PFSK-1 (cell line): ENCODE measurements at regions not wholly inside any gene's neighbourhood (a gene's known extent, or its start where the extent isn't known, plus 50 kb on each side); places are given as distances from the start of the nearest gene placed in this dataset.

Experiments
- FOXP2 ChIP-seq: optimal IDR thresholded peaks from 2 replicates; pipeline ENCODE3; 2011; ENCODE audit warnings: borderline replicate concordance, control low read depth, inconsistent platforms; ENCODE audit not compliant: insufficient read depth; ENCODE audit errors: extremely low read length, extremely low read depth
- POLR2AphosphoS5 ChIP-seq: IDR thresholded peaks from 2 replicates; pipeline ENCODE4 v1.6.1; 2012; ENCODE audit warnings: low read depth, mild to moderate bottlenecking, control low read depth, low read length, moderate library complexity
- REST ChIP-seq, 2 experiments: IDR thresholded peaks; 2 replicates each; pipeline versions ENCODE4 v1.6.1 to v1.8.0; 2011 to 2012; ENCODE audit warnings: low read depth in 2 of 2, low read length in 2 of 2, control low read depth in 1 of 2, inconsistent platforms in 1 of 2, mild to moderate bottlenecking in 1 of 2, moderate library complexity in 1 of 2; ENCODE audit not compliant: insufficient read depth in 1 of 2
- SIN3A ChIP-seq: IDR thresholded peaks from 2 replicates; pipeline ENCODE4 v1.6.1; 2012; ENCODE audit warnings: mild to moderate bottlenecking, low read length, moderate library complexity, borderline replicate concordance; ENCODE audit not compliant: insufficient read depth
- TAF1 ChIP-seq: IDR thresholded peaks from 2 replicates; pipeline ENCODE4 v1.6.1; 2012; ENCODE audit warnings: low read length, control low read depth, borderline replicate concordance; ENCODE audit not compliant: insufficient read depth

- TF ChIP-seq POLR2AphosphoS5: no peak
- no peak for TF ChIP-seq REST (IDR thresholded peaks at IDR 0.05; ENCODE audit: insufficient read depth in 1 of 2, low read depth in 2 of 2, low read length in 2 of 2)
- TF ChIP-seq SIN3A: no peak
These were observed 330.4 kb upstream of the PROK2 start for GRCh38 chr3:72115307-72115706.

- TF ChIP-seq POLR2AphosphoS5 (no peak), SIN3A (no peak), TAF1 (no peak), FOXP2 (no peak), REST (IDR thresholded peaks at IDR 0.05; ENCODE audit: insufficient read depth in 1 of 2, low read depth in 2 of 2, low read length in 2 of 2) (no peak)
These were observed 329.8 kb upstream of the PROK2 start for GRCh38 chr3:72114773-72115172.

GRCh38 chr3:72113964-72114363, 329.0 kb upstream of the PROK2 start:
- no peak for TF ChIP-seq SIN3A
- TF ChIP-seq REST (IDR thresholded peaks at IDR 0.05; ENCODE audit: insufficient read depth in 1 of 2, low read depth in 2 of 2, low read length in 2 of 2): no peak
- TF ChIP-seq POLR2AphosphoS5: no peak
- TF ChIP-seq TAF1: no peak
- no peak for TF ChIP-seq FOXP2

- TF ChIP-seq FOXP2 (no peak), POLR2AphosphoS5 (no peak), REST (IDR thresholded peaks at IDR 0.05; ENCODE audit: insufficient read depth in 1 of 2, low read depth in 2 of 2, low read length in 2 of 2) (no peak), SIN3A (no peak), TAF1 (no peak)
These were observed 328.6 kb upstream of the PROK2 start for GRCh38 chr3:72113564-72113963.

GRCh38 chr3:72112435-72112834, 327.5 kb upstream of the PROK2 start:
- TF ChIP-seq SIN3A (no peak), FOXP2 (no peak), TAF1 (no peak), REST (IDR thresholded peaks at IDR 0.05; ENCODE audit: insufficient read depth in 1 of 2, low read depth in 2 of 2, low read length in 2 of 2) (no peak), POLR2AphosphoS5 (no peak)
